ENCODE measurements at regions not wholly inside any gene's neighbourhood (a gene's known extent, or its start where the extent isn't known, plus 50 kb on each side); places are given as distances from the start of the nearest gene placed in this dataset.

- no peaks in the 10 kb centered on the region for H3K4me1 Mint-ChIP-seq (ENCODE audit: low read depth)
- H3K27ac Mint-ChIP-seq: no peak overlapping the region
- no peak for ATAC-seq (replicated peaks in 1 of 2)
- DNase-seq: no peak
- H3K27me3 Mint-ChIP-seq (ENCODE audit: low read depth): peaks cover 65% of the 10 kb centered on the region
- peaks cover 0 to 1% of the 10 kb centered on the region in 2 donors for H3K9me3 Mint-ChIP-seq
- no peaks in the 10 kb centered on the region for H3K36me3 Mint-ChIP-seq (ENCODE audit: insufficient read depth in 2 of 2)
- H3K4me3 Mint-ChIP-seq: no peak overlapping the region
These were observed 102.6 kb downstream of the LHFPL1 start for GRCh38 chrX:112577146-112577545.

- Mint-ChIP-seq H3K36me3 (ENCODE audit: insufficient read depth in 2 of 2) (no peaks in the 10 kb centered on the region), H3K27ac (no peak overlapping the region), H3K4me3 (no peak overlapping the region), H3K27me3 (ENCODE audit: low read depth) (peaks cover 65% of the 10 kb centered on the region), H3K4me1 (ENCODE audit: low read depth) (no peaks in the 10 kb centered on the region), H3K9me3 (no peaks in the 10 kb centered on the region)
- no peak for DNase-seq
- ATAC-seq (replicated peaks in 1 of 2): no peak
These were observed 108.3 kb downstream of the LHFPL1 start for GRCh38 chrX:112571388-112571787.

- no peak overlapping the region for H3K27ac Mint-ChIP-seq
- no peaks in the 10 kb centered on the region for H3K4me1 Mint-ChIP-seq (ENCODE audit: low read depth)
- peaks cover 62% of the 10 kb centered on the region for H3K27me3 Mint-ChIP-seq (ENCODE audit: low read depth)
These were observed 123.9 kb downstream of the LHFPL1 start for GRCh38 chrX:112555831-112556230.

GRCh38 chrX:112545051-112545450 lies 134.7 kb downstream of the LHFPL1 start:
- Mint-ChIP-seq H3K36me3 (ENCODE audit: insufficient read depth in 2 of 2) (no peaks in the 10 kb centered on the region), H3K27me3 (ENCODE audit: low read depth) (peaks cover 23% of the 10 kb centered on the region), H3K9me3 (peaks cover 0 to 5% of the 10 kb centered on the region in 2 donors), H3K4me3 (no peak overlapping the region), H3K27ac (no peak overlapping the region), H3K4me1 (ENCODE audit: low read depth) (no peaks in the 10 kb centered on the region)
- no peak for DNase-seq
- no peak for ATAC-seq (replicated peaks in 1 of 2)

More at GRCh38 chrX:112555831-112556230, 123.9 kb downstream of the LHFPL1 start:
- Mint-ChIP-seq H3K9me3 (peaks cover 3 to 5% of the 10 kb centered on the region in 2 donors), H3K36me3 (ENCODE audit: insufficient read depth in 2 of 2) (no peaks in the 10 kb centered on the region), H3K4me3 (no peak overlapping the region)
- ATAC-seq (replicated peaks in 1 of 2) (no peak), DNase-seq (no peak)

GRCh38 chrX:112536544-112536943 lies 143.2 kb downstream of the LHFPL1 start:
- ATAC-seq (replicated peaks in 1 of 2) (no peak), DNase-seq (no peak)
- H3K27ac Mint-ChIP-seq: no peak overlapping the region
- peaks cover 46% of the 10 kb centered on the region for H3K27me3 Mint-ChIP-seq (ENCODE audit: low read depth)
- H3K36me3 Mint-ChIP-seq (ENCODE audit: insufficient read depth in 2 of 2): no peaks in the 10 kb centered on the region
- peaks cover 0 to 2% of the 10 kb centered on the region in 2 donors for H3K9me3 Mint-ChIP-seq
- no peaks in the 10 kb centered on the region for H3K4me1 Mint-ChIP-seq (ENCODE audit: low read depth)
- no peak overlapping the region for H3K4me3 Mint-ChIP-seq

GRCh38 chrX:112527903-112528302 lies 151.8 kb downstream of the LHFPL1 start:
- Mint-ChIP-seq H3K27ac (no peak overlapping the region), H3K27me3 (ENCODE audit: low read depth) (peaks cover 42% of the 10 kb centered on the region), H3K4me1 (ENCODE audit: low read depth) (no peaks in the 10 kb centered on the region), H3K4me3 (no peak overlapping the region), H3K9me3 (peaks cover 0 to 1% of the 10 kb centered on the region in 2 donors), H3K36me3 (ENCODE audit: insufficient read depth in 2 of 2) (peaks cover 0 to 2% of the 10 kb centered on the region in 2 donors)
- ATAC-seq (replicated peaks in 1 of 2): no peak
- DNase-seq: no peak

GRCh38 chrX:112521676-112522075 lies 158.1 kb downstream of the LHFPL1 start:
- no peak overlapping the region for H3K27ac Mint-ChIP-seq
- H3K27me3 Mint-ChIP-seq (ENCODE audit: low read depth): peaks cover 37% of the 10 kb centered on the region
- DNase-seq (no peak), ATAC-seq (replicated peaks in 1 of 2) (no peak)
- H3K9me3 Mint-ChIP-seq: peaks cover 0 to 1% of the 10 kb centered on the region in 2 donors
- H3K4me1 Mint-ChIP-seq (ENCODE audit: low read depth): no peaks in the 10 kb centered on the region
- H3K4me3 Mint-ChIP-seq: no peak overlapping the region
- peaks cover 0 to 2% of the 10 kb centered on the region in 2 donors for H3K36me3 Mint-ChIP-seq (ENCODE audit: insufficient read depth in 2 of 2)

- DNase-seq: no peak
- Mint-ChIP-seq H3K9me3 (peaks cover under 1 to 2% of the 10 kb centered on the region in 2 donors), H3K27me3 (ENCODE audit: low read depth) (peaks cover 31% of the 10 kb centered on the region), H3K4me1 (ENCODE audit: low read depth) (no peaks in the 10 kb centered on the region), H3K27ac (no peak overlapping the region), H3K36me3 (ENCODE audit: insufficient read depth in 2 of 2) (no peaks in the 10 kb centered on the region), H3K4me3 (no peak overlapping the region)
- no peak for ATAC-seq (replicated peaks in 1 of 2)
These were observed 159.6 kb downstream of the LHFPL1 start for GRCh38 chrX:112520124-112520523.

GRCh38 chrX:112513154-112513553 lies 166.6 kb downstream of the LHFPL1 start:
- Mint-ChIP-seq H3K4me1 (ENCODE audit: low read depth) (no peaks in the 10 kb centered on the region), H3K9me3 (peaks cover 7 to 12% of the 10 kb centered on the region in 2 donors), H3K27me3 (ENCODE audit: low read depth) (peaks cover 26% of the 10 kb centered on the region), H3K36me3 (ENCODE audit: insufficient read depth in 2 of 2) (peaks cover 2 to 6% of the 10 kb centered on the region in 2 donors), H3K27ac (no peak overlapping the region), H3K4me3 (no peak overlapping the region)
- DNase-seq (no peak), ATAC-seq (replicated peaks in 1 of 2) (no peak)

- peaks cover 2 to 6% of the 10 kb centered on the region in 2 donors for H3K36me3 Mint-ChIP-seq (ENCODE audit: insufficient read depth in 2 of 2)
- H3K4me1 Mint-ChIP-seq (ENCODE audit: low read depth): no peaks in the 10 kb centered on the region
- H3K4me3 Mint-ChIP-seq: no peak overlapping the region
- DNase-seq (no peak), ATAC-seq (replicated peaks in 1 of 2) (no peak)
- H3K9me3 Mint-ChIP-seq: peaks cover 7 to 12% of the 10 kb centered on the region in 2 donors
- peaks cover 24% of the 10 kb centered on the region for H3K27me3 Mint-ChIP-seq (ENCODE audit: low read depth)
- H3K27ac Mint-ChIP-seq: no peak overlapping the region
These were observed 167.2 kb downstream of the LHFPL1 start for GRCh38 chrX:112512509-112512908.

- H3K9me3 Mint-ChIP-seq: peaks cover 7 to 12% of the 10 kb centered on the region in 2 donors
- H3K4me1 Mint-ChIP-seq (ENCODE audit: low read depth): no peaks in the 10 kb centered on the region
- peaks cover 2 to 6% of the 10 kb centered on the region in 2 donors for H3K36me3 Mint-ChIP-seq (ENCODE audit: insufficient read depth in 2 of 2)
- no peak overlapping the region for H3K4me3 Mint-ChIP-seq
- H3K27ac Mint-ChIP-seq: no peak overlapping the region
- no peak for ATAC-seq (replicated peaks in 1 of 2)
- no peak for DNase-seq
- peaks cover 17% of the 10 kb centered on the region for H3K27me3 Mint-ChIP-seq (ENCODE audit: low read depth)
These were observed 169.1 kb downstream of the LHFPL1 start for GRCh38 chrX:112510629-112511028.

GRCh38 chrX:112477653-112478052 lies 202.1 kb downstream of the LHFPL1 start:
- no peaks in the 10 kb centered on the region for H3K36me3 Mint-ChIP-seq (ENCODE audit: insufficient read depth in 2 of 2)
- peaks cover 15% of the 10 kb centered on the region for H3K27me3 Mint-ChIP-seq (ENCODE audit: low read depth)
- H3K9me3 Mint-ChIP-seq: peaks cover 2 to 6% of the 10 kb centered on the region in 2 donors
- DNase-seq (no peak), ATAC-seq (replicated peaks in 1 of 2) (no peak)
- H3K4me1 Mint-ChIP-seq (ENCODE audit: low read depth): no peaks in the 10 kb centered on the region
- H3K4me3 Mint-ChIP-seq: no peak overlapping the region
- no peak overlapping the region for H3K27ac Mint-ChIP-seq

GRCh38 chrX:112473654-112474053 lies 206.1 kb downstream of the LHFPL1 start:
- Mint-ChIP-seq H3K27me3 (ENCODE audit: low read depth) (peaks cover 15% of the 10 kb centered on the region), H3K27ac (no peak overlapping the region), H3K9me3 (peaks cover 2% of the 10 kb centered on the region in 2 donors), H3K4me1 (ENCODE audit: low read depth) (no peaks in the 10 kb centered on the region), H3K4me3 (no peak overlapping the region), H3K36me3 (ENCODE audit: insufficient read depth in 2 of 2) (no peaks in the 10 kb centered on the region)
- DNase-seq: no peak
- ATAC-seq (replicated peaks in 1 of 2): no peak

- no peak for ATAC-seq (replicated peaks in 1 of 2)
- no peaks in the 10 kb centered on the region for H3K4me1 Mint-ChIP-seq (ENCODE audit: low read depth)
- no peak overlapping the region for H3K4me3 Mint-ChIP-seq
- H3K9me3 Mint-ChIP-seq: no peaks in the 10 kb centered on the region
- H3K36me3 Mint-ChIP-seq (ENCODE audit: insufficient read depth in 2 of 2): no peaks in the 10 kb centered on the region
- no peak for DNase-seq
- no peaks in the 10 kb centered on the region for H3K27me3 Mint-ChIP-seq (ENCODE audit: low read depth)
- H3K27ac Mint-ChIP-seq: no peak overlapping the region
These were observed 209.2 kb downstream of the LHFPL1 start for GRCh38 chrX:112470551-112470950.

All from activated T-cell treated with anti-CD3 and anti-CD28 coated beads, Interleukin-2, amount 50 U/mL, for 72 hours (primary cell).